Muscle layer of duodenum (tissue), 2 donors: ENCODE measurements at regions not wholly inside any gene's neighbourhood (a gene's known extent, or its start where the extent isn't known, plus 50 kb on each side); places are given as distances from the start of the nearest gene placed in this dataset.

ENCODE experiments used
- H3K27ac ChIP-seq: one replicate; pipeline ENCODE4 v1.7.0; 2013; ENCODE audit warnings: mild to moderate bottlenecking, low read length
- H3K27me3 ChIP-seq: one replicate; pipeline ENCODE4 v1.7.0; 2013; ENCODE audit warnings: low read depth, mild to moderate bottlenecking, control low read depth, low read length
- H3K36me3 ChIP-seq, 2 donors: one replicate each; pipeline ENCODE4 v1.7.0; 2013; ENCODE audit warnings: low read length in 2 of 2, control low read depth in 1 of 2, mild to moderate bottlenecking in 1 of 2; ENCODE audit not compliant: insufficient read depth in 2 of 2, control insufficient read depth in 1 of 2
- H3K4me1 ChIP-seq, 2 donors: one replicate each; pipeline ENCODE4 v1.7.0; 2013; ENCODE audit warnings: low read length in 2 of 2, mild to moderate bottlenecking in 2 of 2, control low read depth in 1 of 2, moderate library complexity in 1 of 2; ENCODE audit not compliant: insufficient read depth in 2 of 2, control insufficient read depth in 1 of 2
- H3K4me3 ChIP-seq, 2 donors: one replicate each; pipeline ENCODE4 v1.7.0; 2013; ENCODE audit warnings: low read length in 2 of 2, low read depth in 1 of 2, mild to moderate bottlenecking in 1 of 2
- H3K9me3 ChIP-seq, 2 donors: one replicate each; pipeline ENCODE4 v1.7.0; 2013; ENCODE audit warnings: low read length in 2 of 2, control low read depth in 1 of 2, mild to moderate bottlenecking in 1 of 2; ENCODE audit not compliant: control insufficient read depth in 1 of 2
- donor health status: healthy.

DNA sequence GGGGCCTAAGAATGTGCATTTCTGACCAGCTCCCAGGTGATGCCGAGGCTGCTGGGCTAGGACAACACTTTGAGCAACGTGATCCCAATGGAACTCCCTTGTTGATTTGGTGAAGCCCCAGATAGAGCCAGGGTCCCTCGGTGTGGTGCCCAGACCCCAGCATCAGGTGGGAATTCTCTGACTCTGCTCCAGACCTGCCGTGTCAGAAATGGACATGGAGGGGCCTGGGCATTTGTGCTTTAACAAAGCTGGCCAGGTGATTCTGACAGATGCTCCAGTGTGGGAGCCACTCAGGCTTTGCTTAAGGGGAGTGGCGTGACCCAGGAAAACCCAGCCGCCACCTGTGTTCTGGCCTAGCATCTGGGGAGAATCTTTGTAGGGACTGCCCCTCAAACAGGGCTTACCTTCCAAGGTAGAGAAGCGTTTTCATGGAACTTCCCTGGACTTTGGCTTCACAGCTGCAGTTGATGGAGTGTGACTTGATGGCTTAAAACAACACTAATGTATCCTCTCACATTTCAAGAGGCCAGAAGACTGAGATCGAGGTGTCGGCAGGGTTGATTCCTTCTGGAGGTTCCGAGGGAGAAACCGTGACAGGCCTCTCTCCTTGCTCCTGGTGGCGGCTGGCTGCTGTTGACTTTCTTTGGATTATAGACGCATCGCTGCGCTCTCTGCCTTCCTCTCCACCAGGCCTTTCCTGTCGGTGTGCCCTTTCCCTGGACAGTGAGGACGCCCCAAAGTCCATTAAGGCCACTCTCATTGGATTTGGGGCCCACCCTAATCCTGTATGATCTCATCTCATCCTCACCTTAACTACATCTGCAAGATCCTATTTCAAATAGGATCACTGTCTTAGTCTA lies 57.0 kb upstream of the HDAC4 start:
- H3K9me3 ChIP-seq = peaks cover 0 to 4% of the 10 kb centered on the region in 2 donors
- H3K36me3 ChIP-seq = no peaks in the 10 kb centered on the region
- no peaks in the 10 kb centered on the region for H3K27me3 ChIP-seq
- no peaks in the 10 kb centered on the region for H3K4me1 ChIP-seq
- H3K4me3 ChIP-seq = no peak overlapping the region
- no peak overlapping the region for H3K27ac ChIP-seq

DNA sequence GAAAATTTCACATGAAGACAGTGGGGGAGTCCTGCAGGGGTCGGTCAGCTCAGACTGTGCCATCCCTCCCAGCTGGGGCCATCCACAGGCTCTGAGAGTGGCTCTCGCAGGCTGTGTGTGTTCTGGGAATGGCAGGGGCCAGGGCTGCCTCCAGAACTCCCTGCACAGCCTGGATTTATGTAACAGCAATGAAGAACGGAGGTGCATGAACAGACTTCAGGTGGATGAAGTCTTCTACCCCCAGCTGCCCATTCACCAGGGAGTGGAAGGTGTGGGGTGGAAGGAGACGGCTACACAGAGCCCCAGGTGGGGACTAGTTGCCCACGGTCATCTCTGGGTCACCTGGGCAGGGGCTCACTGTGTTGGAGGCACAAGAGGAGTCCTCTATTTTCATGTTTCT lies 56.1 kb upstream of the HDAC4 start:
- Histone ChIP-seq H3K27ac (no peak overlapping the region), H3K4me1 (no peaks in the 10 kb centered on the region), H3K4me3 (no peak overlapping the region), H3K9me3 (peaks cover 0 to 9% of the 10 kb centered on the region in 2 donors), H3K27me3 (no peaks in the 10 kb centered on the region), H3K36me3 (no peaks in the 10 kb centered on the region)

DNA sequence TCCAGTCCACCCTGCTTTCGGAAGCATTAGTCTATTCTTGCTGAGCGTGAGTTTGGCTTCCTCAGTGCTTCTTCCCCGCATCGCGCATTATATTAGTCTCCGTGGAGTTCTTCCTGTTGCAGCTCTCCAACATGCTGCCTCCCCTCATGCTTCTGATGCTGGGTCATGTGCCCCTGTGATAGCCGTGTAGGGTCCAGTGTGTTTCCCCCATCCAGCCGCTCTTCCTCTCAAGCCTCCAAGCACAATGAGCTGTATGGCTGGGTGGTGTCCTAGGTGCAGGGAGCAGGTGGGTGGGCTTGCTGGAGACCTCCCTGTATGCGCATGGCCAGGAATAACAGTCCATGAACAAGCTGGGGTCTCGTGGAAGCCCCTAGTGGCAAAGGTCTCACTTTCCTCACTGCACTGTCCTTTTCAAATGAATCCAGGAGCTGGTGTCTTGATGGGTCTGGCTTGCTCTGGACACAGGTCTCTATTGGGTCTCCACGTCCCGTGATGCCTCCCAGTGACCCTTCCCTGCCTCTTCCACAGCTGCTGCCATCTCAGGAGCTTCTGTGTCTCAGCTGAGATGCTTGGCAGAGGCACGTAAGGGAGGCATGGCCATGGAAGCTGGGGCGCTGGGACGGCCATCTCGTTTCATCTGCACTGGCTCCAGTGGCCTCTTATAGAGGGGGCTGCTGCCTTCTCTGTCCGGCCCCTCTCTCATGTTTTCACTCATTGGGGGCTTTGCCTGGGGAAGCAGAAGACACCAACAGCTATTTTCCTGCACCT lies 54.8 kb upstream of the HDAC4 start:
- no peaks in the 10 kb centered on the region for H3K36me3 ChIP-seq
- H3K27ac ChIP-seq = no peak overlapping the region
- no peak overlapping the region for H3K4me3 ChIP-seq
- H3K4me1 ChIP-seq = no peaks in the 10 kb centered on the region
- peaks cover 0 to 9% of the 10 kb centered on the region in 2 donors for H3K9me3 ChIP-seq
- no peaks in the 10 kb centered on the region for H3K27me3 ChIP-seq

DNA sequence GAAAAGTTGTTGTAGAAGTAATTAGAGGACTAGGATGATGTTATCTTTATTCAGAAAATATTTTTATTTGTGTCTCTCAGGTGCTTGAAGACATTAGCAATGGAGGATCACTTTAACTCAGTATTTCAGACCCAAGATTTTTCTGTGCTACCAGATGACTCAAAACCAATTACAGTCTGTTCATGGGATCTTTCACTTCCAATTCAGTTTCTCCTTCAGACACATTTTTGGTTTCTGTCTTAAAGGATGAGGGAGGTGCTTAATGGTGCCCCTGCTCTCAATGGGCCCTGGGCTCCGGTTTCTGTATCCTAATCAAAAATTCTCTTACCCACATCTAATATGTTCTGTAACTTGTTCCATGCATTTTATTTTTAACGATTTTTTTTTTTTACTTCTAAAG lies 53.7 kb upstream of the HDAC4 start:
- H3K36me3 ChIP-seq = no peaks in the 10 kb centered on the region
- peaks cover 0 to 9% of the 10 kb centered on the region in 2 donors for H3K9me3 ChIP-seq
- H3K4me3 ChIP-seq = no peak overlapping the region
- no peak overlapping the region for H3K27ac ChIP-seq
- no peaks in the 10 kb centered on the region for H3K27me3 ChIP-seq
- no peaks in the 10 kb centered on the region for H3K4me1 ChIP-seq
